C4-2B (cell line): ENCODE measurements at regions not wholly inside any gene's neighbourhood (a gene's known extent, or its start where the extent isn't known, plus 50 kb on each side); places are given as distances from the start of the nearest gene placed in this dataset.
"Not testable (repeated sequence)": the region's sequence is repeated elsewhere in the genome, so short reads cannot be mapped to it uniquely, and the experiment has no call there.

Experiments
- H3K27ac ChIP-seq: fragments of 450-650 bp; 2 replicates; pipeline ENCODE4 v1.5.1; 2017
- ZFX ChIP-seq: fragments of 450-650 bp; IDR thresholded peaks from 2 replicates; pipeline ENCODE4 v1.6.1; 2017
- TF ChIP-seq, protein P1 (sequence below): fragments of 450-650 bp; conservative IDR thresholded peaks from 2 replicates; pipeline ENCODE4 v1.5.1; 2017; ENCODE audit warnings: mild to moderate bottlenecking

DNA sequence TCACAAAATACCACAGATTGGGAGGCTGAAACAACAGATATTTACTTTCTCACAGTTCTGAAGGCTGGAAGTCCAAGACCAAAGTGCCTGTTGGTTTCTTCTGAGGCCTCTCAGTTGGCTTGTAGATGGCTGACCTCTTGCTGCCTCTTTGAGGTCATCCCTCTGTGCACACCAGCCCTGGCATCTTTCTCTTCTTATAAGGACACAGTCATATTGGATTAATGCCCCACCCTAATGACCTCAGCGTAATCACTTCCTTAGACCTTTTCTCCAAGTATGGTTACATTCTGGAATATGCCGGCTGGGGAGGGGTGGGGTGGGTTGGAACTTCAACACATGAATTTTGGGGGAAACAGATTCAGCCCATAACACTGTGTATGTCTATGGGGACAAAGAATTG, 116.2 kb upstream of the LNX1 start:
- H3K27ac ChIP-seq = no peak overlapping the region
- TF ChIP-seq, protein P1, sequence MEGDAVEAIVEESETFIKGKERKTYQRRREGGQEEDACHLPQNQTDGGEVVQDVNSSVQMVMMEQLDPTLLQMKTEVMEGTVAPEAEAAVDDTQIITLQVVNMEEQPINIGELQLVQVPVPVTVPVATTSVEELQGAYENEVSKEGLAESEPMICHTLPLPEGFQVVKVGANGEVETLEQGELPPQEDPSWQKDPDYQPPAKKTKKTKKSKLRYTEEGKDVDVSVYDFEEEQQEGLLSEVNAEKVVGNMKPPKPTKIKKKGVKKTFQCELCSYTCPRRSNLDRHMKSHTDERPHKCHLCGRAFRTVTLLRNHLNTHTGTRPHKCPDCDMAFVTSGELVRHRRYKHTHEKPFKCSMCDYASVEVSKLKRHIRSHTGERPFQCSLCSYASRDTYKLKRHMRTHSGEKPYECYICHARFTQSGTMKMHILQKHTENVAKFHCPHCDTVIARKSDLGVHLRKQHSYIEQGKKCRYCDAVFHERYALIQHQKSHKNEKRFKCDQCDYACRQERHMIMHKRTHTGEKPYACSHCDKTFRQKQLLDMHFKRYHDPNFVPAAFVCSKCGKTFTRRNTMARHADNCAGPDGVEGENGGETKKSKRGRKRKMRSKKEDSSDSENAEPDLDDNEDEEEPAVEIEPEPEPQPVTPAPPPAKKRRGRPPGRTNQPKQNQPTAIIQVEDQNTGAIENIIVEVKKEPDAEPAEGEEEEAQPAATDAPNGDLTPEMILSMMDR = no peak
- TF ChIP-seq ZFX = no peak

DNA sequence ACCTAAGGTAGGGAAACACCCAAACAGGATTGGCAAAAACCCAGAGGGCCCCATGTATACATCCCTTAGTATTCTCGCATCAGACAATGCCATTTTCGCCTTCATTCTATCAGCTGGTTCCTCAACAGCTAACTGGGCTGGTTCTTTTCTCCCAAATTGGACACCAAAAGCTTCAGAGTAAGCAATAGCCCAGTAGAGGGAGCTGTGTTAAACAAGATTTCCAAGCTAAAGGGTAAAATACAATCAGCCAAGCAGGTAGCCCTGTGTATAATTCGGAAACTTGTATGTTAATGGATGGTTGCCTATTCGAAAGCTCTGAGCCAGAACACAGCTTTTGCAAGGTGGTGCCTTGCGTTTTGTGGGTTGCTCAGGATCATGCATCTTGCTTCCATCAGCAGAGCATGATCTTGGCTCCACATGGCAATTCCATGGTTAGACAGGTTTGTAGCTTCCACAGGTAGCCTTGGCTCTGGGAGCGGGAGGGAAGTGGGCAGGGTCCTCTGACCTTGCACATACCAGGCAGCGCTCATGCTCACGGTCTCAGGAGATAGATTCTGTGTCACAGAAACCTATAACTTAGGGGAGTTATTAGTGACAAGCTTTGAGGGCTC, 115.2 kb upstream of the LNX1 start:
- no peak overlapping the region for H3K27ac ChIP-seq
- TF ChIP-seq, protein P1 = peak; percentile 71
- no peak for TF ChIP-seq ZFX

DNA sequence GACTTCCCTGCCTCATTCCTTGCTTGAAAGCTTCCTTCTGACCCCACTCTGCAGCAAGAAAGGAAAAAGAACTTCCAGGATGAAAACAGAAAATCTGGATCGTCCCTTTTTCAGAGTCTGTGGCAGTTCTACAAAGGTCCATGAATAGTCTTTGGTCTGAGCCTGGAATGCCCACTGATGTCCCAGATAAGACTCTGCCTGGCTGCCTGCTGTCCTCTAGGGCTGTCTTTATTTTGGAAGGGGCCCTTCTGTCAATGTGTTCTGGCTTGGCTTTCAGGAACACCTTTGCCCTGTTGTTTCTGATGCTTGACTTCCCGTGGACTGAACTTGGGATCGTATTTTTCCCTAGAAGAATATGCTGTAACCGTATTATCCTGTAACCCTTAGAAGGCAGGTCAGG, 114.7 kb upstream of the LNX1 start:
- no peak overlapping the region for H3K27ac ChIP-seq
- TF ChIP-seq ZFX = no peak
- TF ChIP-seq, protein P1 = no peak

DNA sequence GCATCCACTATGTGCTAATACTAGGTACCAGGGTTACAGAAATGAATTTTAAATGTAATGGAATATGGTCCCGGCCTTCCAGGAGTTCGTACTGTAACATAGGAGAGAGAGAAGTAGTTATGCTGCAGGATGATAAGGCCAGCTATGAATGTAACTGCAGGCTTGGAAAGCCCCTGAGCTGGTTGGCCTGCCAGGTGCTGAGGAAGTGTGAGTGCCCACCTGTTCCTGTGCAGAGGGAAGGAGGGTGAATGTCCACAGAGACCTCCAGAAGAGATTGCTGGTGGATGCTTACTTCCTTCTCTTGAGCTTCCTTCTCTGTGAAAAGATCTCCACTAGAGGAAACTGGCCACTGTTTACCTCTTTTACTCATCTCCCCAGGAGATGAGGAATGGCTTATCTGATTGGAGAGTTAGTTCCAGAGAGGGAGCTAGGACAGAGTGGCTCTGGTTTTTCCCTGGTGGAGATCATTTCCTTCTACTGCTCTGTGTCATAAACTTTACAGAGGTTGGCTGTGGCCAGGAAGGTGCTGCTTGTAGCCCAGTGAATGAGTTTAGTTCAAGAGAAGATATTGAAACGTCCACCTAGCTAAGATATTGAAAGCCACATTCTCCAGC, 114.0 kb upstream of the LNX1 start:
- TF ChIP-seq ZFX = no peak
- TF ChIP-seq, protein P1 = no peak
- H3K27ac ChIP-seq = no peak overlapping the region

DNA sequence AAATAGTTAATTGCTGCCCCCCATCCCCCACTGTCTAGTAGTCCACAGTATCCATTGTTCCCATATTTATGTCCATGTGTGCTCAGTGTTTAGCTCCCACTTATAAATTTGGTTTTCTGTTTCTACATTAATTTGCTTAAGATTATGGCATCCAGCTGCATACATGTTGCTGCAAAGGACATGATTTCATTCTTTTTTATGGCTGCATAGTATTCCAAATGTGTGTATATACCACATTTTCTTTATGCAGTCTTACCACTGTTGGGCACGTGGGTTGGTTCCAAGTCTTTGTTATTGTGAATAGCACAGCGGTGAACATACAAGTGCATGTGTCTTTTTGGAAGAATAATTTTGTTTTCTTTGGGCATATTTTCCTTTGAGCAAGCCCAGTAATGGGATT, 113.0 kb upstream of the LNX1 start:
- TF ChIP-seq, protein P1 = no peak
- TF ChIP-seq ZFX = no peak
- H3K27ac ChIP-seq = no peak overlapping the region

DNA sequence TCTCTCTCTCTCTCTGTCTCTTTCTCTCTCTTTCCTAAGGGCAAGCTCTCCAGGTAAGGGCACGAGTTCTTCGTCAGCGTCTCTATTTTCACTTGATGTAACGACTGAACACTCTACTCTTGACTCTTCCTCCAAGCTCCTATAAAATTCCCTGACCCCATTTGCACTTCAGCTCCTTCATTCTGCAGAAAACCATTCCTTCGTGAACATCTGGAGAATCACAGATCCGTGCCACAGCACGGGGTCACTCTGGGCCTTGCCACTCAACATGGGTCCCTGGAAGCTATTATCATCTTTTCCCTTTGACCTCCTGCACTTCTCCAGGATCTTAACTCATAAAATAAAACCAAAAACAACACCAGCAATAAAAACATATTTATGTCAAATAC, 112.0 kb upstream of the LNX1 start:
- H3K27ac ChIP-seq = peak overlapping the region; percentile 27; the same call in 1 of the 2 replicates
- TF ChIP-seq, protein P1 = no peak
- TF ChIP-seq ZFX = no peak

DNA sequence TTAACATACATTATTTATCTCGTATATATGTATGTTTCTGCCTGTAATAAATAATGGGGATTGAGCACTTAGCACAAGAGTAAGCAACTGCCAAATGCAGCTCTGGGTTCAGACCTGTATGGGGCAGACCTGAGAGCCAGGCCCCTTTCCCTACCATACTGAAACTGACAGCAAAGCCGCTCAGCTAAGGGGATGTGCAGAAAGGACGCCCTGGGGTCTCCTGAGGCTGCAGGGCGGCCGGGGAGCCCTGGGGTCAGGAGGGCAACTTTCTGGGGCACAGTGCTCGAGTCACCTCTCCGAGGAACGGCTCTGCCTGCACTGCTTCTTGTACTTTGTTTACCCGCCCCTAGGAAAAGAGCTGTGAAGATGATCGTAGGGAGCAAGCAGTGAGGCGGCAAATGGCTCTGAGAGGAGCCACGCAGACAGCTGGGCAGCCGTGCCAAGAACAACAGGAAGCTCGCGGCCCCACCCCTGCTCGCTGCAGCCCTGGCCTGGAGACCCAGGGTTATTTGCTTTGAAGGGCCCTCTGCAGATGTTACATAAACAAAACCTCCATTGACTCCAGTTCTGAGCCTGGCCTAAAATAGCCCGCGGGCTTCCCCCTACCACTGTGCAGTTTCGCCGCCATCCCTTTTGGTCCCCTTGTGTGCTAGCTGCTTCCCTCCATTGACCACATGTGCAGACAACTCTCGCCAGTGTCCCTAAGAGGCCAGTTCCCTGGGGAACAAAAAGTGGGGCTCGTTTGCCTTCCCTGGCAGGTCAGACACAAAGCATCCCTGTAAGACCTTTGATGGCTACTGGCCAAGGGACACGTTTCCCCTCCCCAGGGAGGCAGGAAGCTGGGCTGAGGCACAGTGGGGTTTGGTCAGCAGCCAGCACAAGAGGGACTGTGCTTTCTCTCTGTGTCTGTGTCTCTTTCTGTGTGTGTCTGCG, 111.3 kb upstream of the LNX1 start:
- TF ChIP-seq, protein P1 = peak; percentile 6
- TF ChIP-seq ZFX = no peak
- H3K27ac ChIP-seq = peak overlapping the region; percentile 27; the same call in 1 of the 2 replicates

DNA sequence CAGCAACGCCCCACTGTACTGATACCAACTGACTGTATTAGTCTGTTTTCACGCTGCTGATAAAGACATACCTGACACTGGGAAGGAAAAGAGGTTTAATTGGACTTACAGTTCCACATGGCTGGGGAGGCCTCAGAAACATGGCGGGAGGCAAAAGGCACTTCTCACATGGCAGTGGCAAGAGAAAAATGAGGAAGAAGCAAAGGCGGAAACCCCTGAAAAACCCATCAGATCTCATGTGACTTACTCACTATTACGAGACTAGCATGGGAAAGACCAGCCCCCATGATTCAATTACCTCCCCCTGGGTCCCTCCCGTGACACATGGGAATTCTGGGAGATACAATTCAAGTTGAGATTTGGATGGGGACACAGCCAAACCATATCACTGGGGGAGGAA, 110.0 kb upstream of the LNX1 start:
- not testable (repeated sequence) for H3K27ac ChIP-seq

DNA sequence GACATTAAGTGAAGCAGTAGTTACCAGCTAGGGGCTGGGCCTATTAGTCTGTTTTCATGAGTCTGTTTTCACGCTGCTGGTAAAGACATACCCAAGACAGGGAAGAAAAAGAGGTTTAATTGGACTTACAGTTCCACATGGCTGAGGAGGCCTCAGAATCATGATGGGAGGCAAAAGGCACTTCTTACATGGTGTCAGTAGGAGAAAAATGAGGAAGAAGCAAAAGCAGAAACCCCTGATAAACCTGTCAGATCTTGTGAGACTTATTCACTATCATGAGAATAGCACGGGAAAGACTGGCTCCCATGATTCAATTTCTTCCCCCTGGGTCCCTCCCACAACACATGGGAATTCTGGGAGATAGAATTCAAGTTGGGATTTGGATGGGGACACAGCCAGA, 108.0 kb upstream of the LNX1 start:
- not testable (repeated sequence) for H3K27ac ChIP-seq
